ENCODE measurements at regions not wholly inside any gene's neighbourhood (a gene's known extent, or its start where the extent isn't known, plus 50 kb on each side); places are given as distances from the start of the nearest gene placed in this dataset.

DNA sequence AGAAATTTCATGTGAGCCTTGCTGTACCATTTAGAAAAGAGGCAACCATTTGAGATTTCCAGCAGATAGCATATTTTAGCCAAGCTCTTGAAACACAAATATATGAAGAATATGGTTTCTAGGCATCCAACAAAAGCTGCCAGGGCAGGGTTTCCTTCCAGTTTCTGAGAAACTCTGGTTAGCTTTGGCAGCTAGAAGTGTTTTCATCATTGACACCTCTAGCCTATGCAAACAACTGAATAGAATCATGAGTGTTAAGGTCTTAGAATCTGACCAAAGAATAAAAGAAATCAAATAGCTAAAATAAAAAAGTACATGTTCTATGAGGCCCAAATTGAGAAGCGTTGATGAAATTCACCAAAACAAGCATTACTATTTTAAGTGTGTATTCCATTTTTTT is 188.1 kb downstream of the TMEM167A start:
- TF ChIP-seq, protein P1, sequence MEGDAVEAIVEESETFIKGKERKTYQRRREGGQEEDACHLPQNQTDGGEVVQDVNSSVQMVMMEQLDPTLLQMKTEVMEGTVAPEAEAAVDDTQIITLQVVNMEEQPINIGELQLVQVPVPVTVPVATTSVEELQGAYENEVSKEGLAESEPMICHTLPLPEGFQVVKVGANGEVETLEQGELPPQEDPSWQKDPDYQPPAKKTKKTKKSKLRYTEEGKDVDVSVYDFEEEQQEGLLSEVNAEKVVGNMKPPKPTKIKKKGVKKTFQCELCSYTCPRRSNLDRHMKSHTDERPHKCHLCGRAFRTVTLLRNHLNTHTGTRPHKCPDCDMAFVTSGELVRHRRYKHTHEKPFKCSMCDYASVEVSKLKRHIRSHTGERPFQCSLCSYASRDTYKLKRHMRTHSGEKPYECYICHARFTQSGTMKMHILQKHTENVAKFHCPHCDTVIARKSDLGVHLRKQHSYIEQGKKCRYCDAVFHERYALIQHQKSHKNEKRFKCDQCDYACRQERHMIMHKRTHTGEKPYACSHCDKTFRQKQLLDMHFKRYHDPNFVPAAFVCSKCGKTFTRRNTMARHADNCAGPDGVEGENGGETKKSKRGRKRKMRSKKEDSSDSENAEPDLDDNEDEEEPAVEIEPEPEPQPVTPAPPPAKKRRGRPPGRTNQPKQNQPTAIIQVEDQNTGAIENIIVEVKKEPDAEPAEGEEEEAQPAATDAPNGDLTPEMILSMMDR (conservative IDR thresholded peaks at IDR 0.05; ENCODE audit: low read depth, low read length), result no peak
- TF ChIP-seq EZH2 (IDR thresholded peaks at IDR 0.05; ENCODE audit: borderline replicate concordance, low read depth, low read length, poor library complexity, severe bottlenecking), result no peak

Data from A673 (cell line).